GM12878 (cell line): ENCODE measurements at regions not wholly inside any gene's neighbourhood (a gene's known extent, or its start where the extent isn't known, plus 50 kb on each side); places are given as distances from the start of the nearest gene placed in this dataset.
A peak's percentile ranks its signal among the peaks of the same experiment; 100 is the strongest.

Experiments used
- ATAC-seq: fragments of 200-7000 bp; cut with Tn5 transposase; 3 replicates; pipeline ENCODE4 v1.9.1; 2020; ENCODE audit warnings: mild to moderate bottlenecking, moderate library complexity
- BruUV-seq: library from RNA; stranded (reverse); fragments of 400-500 nt; replicated peaks from 2 replicates; lab custom pipeline; 2021; lab: Mats Ljungman, UMichigan
- CTCF ChIA-PET: fragments of 300-600 bp; sonication (Branson Sonifier 250); formaldehyde crosslinking; extraction: SDS; loops from one replicate; lab custom pipeline; 2021; ENCODE audit warnings: inconsistent platforms; lab: Yijun Ruan, JAX
- POLR2A ChIA-PET: fragments of 350-600 bp; formaldehyde crosslinking; extraction: SDS; loops from one replicate; lab custom pipeline; 2021; ENCODE audit warnings: inconsistent platforms; lab: Charles Lee
- RAD21 ChIA-PET: fragments of 300-600 bp; sonication (Branson Sonifier 250); formaldehyde crosslinking; loops from one replicate; lab custom pipeline; 2023; ENCODE audit warnings: antibody characterized with exemption; ENCODE audit not compliant: unreplicated experiment; lab: Charles Lee
- SMC1A ChIA-PET: fragments of 300-600 bp; sonication (Branson Sonifier 250); formaldehyde crosslinking; loops from one replicate; lab custom pipeline; 2023; ENCODE audit not compliant: unreplicated experiment, uncharacterized antibody; lab: Charles Lee
- DNase-seq: peaks from one replicate; pipeline ENCODE4 v3.0.0-alpha.2; 2011; ENCODE audit warnings: low read depth, low spot score
- FAIRE-seq: peaks from 3 replicates; lab custom pipeline; 2011; peaks lifted over from hg19 to GRCh38; lab: Jason Lieb, UNC
- H2AFZ ChIP-seq: 2 replicates; pipeline ENCODE4 v1.6.0; 2011; ENCODE audit warnings: low read depth, low read length, control low read depth; ENCODE audit not compliant: control insufficient read depth
- H3K27ac ChIP-seq: 2 replicates; pipeline ENCODE4 v1.5.1; 2011; ENCODE audit warnings: control low read depth; ENCODE audit not compliant: control insufficient read depth, insufficient read depth
- H3K27me3 ChIP-seq, 2 experiments: replicated peaks in 1 of 2; 2 replicates each; pipeline versions ENCODE4 v1.6.0 to v1.6.1; 2011; ENCODE audit warnings: low read length in 1 of 2; ENCODE audit not compliant: control insufficient read depth in 2 of 2, insufficient read depth in 2 of 2
- H3K36me3 ChIP-seq, 2 experiments: 2 replicates each; pipeline ENCODE4 v1.5.1; 2011; ENCODE audit warnings: low read length in 1 of 2; ENCODE audit not compliant: control insufficient read depth in 2 of 2, insufficient read depth in 2 of 2
- H3K4me1 ChIP-seq: 2 replicates; pipeline ENCODE4 v1.6.1; 2011; ENCODE audit warnings: mild to moderate bottlenecking, low read length, moderate library complexity, mixed read lengths; ENCODE audit not compliant: control insufficient read depth, insufficient read depth
- H3K4me2 ChIP-seq: 2 replicates; pipeline ENCODE4 v1.6.0; 2011; ENCODE audit warnings: control low read depth; ENCODE audit not compliant: control insufficient read depth, insufficient read depth
- H3K4me3 ChIP-seq: fragments of 200-600 bp; sonication (generic); 2 replicates; pipeline ENCODE4 v1.5.1; 2016
- H3K79me2 ChIP-seq: 2 replicates; pipeline ENCODE4 v1.6.0; 2011; ENCODE audit warnings: low read length; ENCODE audit not compliant: control insufficient read depth, insufficient read depth
- H3K9ac ChIP-seq: 2 replicates; pipeline ENCODE4 v1.8.0; 2011; ENCODE audit warnings: low read length, control low read depth, mixed read lengths; ENCODE audit not compliant: control insufficient read depth, insufficient read depth
- H3K9me3 ChIP-seq: replicated peaks from 3 replicates; pipeline ENCODE4 v1.5.1; 2011; ENCODE audit warnings: mild to moderate bottlenecking, low read length; ENCODE audit not compliant: control insufficient read depth, insufficient read depth
- H4K20me1 ChIP-seq: 2 replicates; pipeline ENCODE4 v1.6.0; 2011; ENCODE audit not compliant: control insufficient read depth, insufficient read depth
- EZH2 ChIP-seq: IDR thresholded peaks from 2 replicates; pipeline ENCODE4 v1.6.1; 2012; ENCODE audit warnings: low read depth, mild to moderate bottlenecking, control low read depth, inconsistent platforms, low read length, borderline replicate concordance; ENCODE audit not compliant: control insufficient read depth
- NR2C2 ChIP-seq: IDR thresholded peaks from 2 replicates; pipeline ENCODE4 v1.6.1; 2011; ENCODE audit warnings: borderline replicate concordance, low read depth; ENCODE audit not compliant: control insufficient read depth, insufficient read length
- PML ChIP-seq: IDR thresholded peaks from 2 replicates; pipeline ENCODE4 v1.6.1; 2012; ENCODE audit warnings: low read length, inconsistent platforms
- SPI1 ChIP-seq: IDR thresholded peaks from 2 replicates; pipeline ENCODE4 v1.6.1; 2011; ENCODE audit warnings: low read depth, mild to moderate bottlenecking, low read length, moderate library complexity, borderline replicate concordance; ENCODE audit not compliant: insufficient read depth
- SUZ12 ChIP-seq: fragments of 200-600 bp; sonication (generic); IDR thresholded peaks from one replicate; pipeline ENCODE4 v1.6.1; 2018; ENCODE audit warnings: antibody characterized with exemption, mild to moderate bottlenecking; ENCODE audit not compliant: unreplicated experiment
- TCF12 ChIP-seq: IDR thresholded peaks from 2 replicates; pipeline ENCODE4 v1.6.1; 2011; ENCODE audit warnings: low read depth, mild to moderate bottlenecking, low read length
- WGBS: methylation state at CpG from one replicate; pipeline ENCODE4 v1.1.6; 2016; ENCODE audit warnings: low lambda C conversion rate; ENCODE audit not compliant: insufficient replicate concordance, insufficient coverage; ENCODE audit errors: missing lambda C conversion rate; 5-methylcytosine and 5-hydroxymethylcytosine counted together
- in situ Hi-C: fragments of 300-500 bp; cut with MboI; formaldehyde crosslinking; loops from 9 replicates; pipeline ENCODE4 v1.14.3; 2018; ENCODE audit warnings: mixed read lengths
- intact Hi-C: fragments of 100-400 bp; cut with micrococcal nuclease; formaldehyde crosslinking; loops from one replicate; pipeline ENCODE4 v1.14.2; 2022; ENCODE audit not compliant: unreplicated experiment

GRCh38 chr6:140977403-140977802 lies 1155.3 kb upstream of the GJE1 start:
- DNase-seq (no peak), FAIRE-seq (no peak), ATAC-seq (no peak)
- no peaks in the 10 kb centered on the region for H3K27me3 ChIP-seq
- H3K4me1 ChIP-seq = no peaks in the 10 kb centered on the region
- no peak overlapping the region for H3K4me3 ChIP-seq
- TF ChIP-seq SPI1 (peak; percentile 48; the same call in 1 of the 2 replicates), NR2C2 (no peak)
- no peak overlapping the region for H2AFZ ChIP-seq
- H3K27ac ChIP-seq = no peak overlapping the region
- 28% methylated on average over 2 of the region's 2 CpGs for WGBS
- ChIA-PET RAD21 (no interaction called here), SMC1A (no interaction called here), POLR2A (no interaction called here), CTCF (no interaction called here)
- H3K79me2 ChIP-seq = no peaks in the 10 kb centered on the region
- H3K36me3 ChIP-seq = no peaks in the 10 kb centered on the region
- H3K9me3 ChIP-seq = no peaks in the 10 kb centered on the region
- H3K4me2 ChIP-seq = no peak overlapping the region
- BruUV-seq = no TSS peak
- intact Hi-C loops = no loop called here
- no peaks in the 10 kb centered on the region for H4K20me1 ChIP-seq
- H3K9ac ChIP-seq = no peak overlapping the region
- in situ Hi-C loops = no loop called here

- Histone ChIP-seq H3K4me3 (no peak overlapping the region), H3K36me3 (no peaks in the 10 kb centered on the region), H3K9me3 (no peaks in the 10 kb centered on the region), H2AFZ (no peak overlapping the region), H3K9ac (no peak overlapping the region), H3K79me2 (no peaks in the 10 kb centered on the region), H3K4me2 (no peak overlapping the region), H3K27me3 (no peaks in the 10 kb centered on the region), H3K27ac (no peak overlapping the region), H4K20me1 (no peaks in the 10 kb centered on the region), H3K4me1 (no peaks in the 10 kb centered on the region)
- ChIA-PET CTCF (no interaction called here), RAD21 (no interaction called here), SMC1A (no interaction called here), POLR2A (no interaction called here)
- TF ChIP-seq EZH2 (no peak), PML (no peak), SUZ12 (no peak), TCF12 (no peak)
- ATAC-seq (no peak), DNase-seq (no peak), FAIRE-seq (no peak)
- BruUV-seq = no TSS peak
- intact Hi-C loops = no loop called here
- in situ Hi-C loops = no loop called here
- WGBS = 33% methylated on average over 3 of the region's 3 CpGs
These were observed 1155.9 kb upstream of the GJE1 start for GRCh38 chr6:140976806-140977205.
